ENCODE measurements at regions not wholly inside any gene's neighbourhood (a gene's known extent, or its start where the extent isn't known, plus 50 kb on each side); places are given as distances from the start of the nearest gene placed in this dataset.

DNA sequence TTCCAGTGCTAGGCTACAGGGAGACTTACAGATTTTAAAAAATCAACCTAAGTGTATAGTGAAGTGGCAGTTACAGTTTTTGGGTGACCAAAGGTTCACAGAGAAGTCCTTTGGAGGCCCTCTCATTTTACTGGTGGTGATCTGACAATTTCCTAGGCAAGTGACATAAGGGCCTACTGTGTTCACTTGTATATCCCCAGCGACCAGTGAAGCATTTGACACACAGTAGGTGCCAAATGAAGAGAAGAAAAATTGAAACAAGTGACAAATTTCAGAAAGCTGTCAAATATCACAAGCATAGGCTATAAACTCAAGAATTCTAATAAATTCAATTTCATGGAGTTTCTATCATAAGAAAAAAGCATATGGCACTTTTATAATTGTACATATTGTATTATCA lies 89.5 kb downstream of the RPL22L1 start:
- no peak for DNase-seq

DNA sequence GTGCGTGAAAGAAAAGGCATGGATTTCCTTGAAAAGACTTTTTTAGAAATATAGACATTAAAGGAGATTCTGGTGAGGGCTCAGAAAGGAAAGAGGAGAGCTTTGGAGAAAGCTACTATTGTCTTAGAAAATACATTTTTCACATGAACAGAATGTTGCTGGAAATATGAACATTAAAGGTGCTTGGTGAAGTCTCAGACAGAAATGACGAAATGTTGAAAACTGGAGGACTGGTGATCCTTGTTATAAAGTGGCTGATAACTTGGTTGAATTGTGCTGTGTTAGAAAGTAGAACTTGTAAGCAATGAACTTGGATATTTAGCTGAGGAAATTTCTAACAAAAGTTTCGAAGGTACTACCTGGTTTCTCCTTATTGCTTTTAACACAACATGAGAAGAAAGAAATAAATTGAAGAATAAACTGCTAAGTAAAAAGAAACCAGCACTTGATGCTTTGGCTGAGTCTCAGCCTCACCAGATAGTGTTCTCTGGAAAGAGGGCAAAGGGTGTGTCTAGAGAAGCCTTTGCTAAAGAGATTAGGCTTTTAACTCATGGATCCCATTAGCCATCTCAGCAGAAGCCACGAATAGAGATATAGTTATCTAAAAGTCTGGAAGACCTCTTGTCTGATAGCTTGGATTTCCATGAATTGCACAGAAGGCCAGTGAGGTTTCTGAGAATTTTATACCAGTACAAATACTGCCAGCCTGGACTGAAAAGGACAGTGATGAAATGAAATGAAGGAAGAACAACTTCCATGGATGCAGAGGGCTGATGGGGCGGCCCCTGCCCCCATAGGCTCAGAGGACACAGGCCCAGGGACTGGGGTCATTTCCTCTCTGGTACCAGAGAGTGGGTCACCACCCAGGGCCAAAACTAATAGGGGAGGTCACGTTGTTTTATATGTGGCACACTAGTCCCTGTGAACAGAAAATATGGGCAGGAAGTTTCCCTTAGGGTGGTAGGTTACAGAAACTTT lies 91.5 kb downstream of the RPL22L1 start:
- no peak for DNase-seq

DNA sequence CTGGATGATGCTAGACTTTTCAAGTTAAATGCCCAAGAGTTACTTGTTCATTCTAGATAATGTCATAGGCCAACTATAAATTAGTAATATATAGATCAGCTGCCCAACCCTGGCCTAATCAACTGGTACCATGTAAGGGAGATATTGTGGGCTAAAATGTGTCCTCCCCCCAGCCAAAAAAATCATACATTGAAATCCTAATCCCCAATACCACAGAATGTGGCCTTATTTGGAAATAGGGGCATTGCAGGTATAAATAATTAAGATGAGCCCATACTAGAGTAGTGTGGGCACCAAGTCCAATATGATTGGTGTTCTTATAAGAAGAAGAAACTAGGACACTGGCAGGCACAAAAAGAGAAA lies 92.5 kb downstream of the RPL22L1 start:
- no peak for DNase-seq

DNA sequence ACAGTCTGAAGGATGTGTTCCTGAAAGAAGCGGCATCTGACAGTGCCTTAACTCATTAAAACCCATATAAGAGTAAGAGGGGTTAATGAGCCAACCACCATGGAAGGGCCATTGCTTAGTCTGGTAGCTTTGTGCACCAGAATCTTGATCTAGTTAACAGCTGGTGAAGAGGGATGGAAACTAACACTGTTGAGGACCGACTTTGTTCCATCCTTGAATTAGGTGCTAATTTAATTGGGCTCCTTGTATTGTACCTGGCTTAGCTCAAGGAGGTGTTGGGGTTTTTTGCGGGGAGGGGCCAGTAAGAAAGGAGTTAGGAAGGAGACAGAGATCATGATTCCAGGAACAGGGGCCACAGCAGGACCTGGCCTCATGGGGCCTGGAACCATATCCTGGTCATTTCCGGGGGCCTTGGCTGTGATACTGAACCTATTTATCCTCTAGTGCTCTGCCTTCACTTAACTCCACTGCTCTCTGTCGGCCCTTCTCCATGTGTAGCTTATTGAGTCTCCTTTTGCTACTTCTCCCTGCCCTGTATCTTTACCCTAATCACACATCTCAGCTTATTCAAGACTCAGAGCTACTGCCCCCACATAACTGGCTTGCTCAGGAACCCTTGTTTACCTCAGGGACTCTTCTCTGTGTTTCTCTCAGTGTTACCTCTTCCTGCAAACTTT lies 93.0 kb downstream of the RPL22L1 start:
- DNase-seq = no peak

DNA sequence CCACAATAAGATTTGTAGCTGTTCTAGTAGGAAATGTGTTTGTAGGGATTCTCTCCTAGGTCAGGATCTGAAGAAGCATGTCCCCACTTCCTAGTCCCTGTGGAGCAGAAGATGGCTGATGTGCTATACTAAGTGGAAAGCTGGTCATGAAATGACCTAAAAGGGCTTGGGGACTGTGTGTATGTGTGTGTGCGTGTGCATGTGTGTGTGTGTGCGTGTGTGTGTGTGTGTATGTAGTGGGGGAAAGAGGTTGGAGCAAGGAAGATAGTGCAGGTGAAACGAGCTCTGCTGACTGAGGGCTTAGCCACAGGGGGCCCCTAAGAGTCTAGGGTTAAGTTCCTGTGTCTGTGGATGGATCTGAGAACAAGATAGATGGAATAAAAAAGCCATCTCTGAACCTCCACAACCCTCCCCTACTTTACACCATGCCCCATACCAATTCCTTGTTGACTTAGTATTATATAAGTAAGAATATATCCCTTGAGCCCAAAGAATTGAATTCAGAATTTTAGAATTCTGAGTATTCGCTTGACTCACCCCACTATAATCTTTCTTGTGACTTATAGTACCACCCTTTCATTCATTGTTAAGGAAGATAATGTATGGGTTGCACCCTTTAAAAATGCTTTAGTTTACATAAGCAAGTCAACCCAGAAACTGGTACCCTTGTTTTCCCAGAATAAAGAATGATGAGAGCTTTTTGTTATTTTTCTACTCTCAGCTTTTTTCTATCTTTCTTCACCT lies 96.1 kb downstream of the RPL22L1 start:
- DNase-seq = no peak

DNA sequence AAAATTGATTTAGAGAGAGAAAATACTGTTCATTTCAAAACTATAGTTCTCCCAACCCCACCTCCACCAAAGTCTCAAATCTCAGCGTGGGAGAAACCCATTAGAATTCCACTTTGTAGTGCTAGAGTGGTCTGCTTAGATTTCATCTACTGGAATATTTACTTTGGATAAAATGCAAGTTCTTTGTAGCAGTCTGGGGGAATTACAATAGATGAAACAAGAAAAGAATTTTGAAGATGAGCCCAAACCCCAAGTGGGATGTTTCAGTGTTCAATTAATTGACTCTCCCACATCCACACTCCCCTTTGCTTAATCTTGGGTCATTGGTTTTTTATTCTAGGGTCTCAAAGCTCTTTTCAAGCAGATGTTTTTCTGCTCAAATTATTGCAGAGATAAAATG lies 97.8 kb downstream of the RPL22L1 start:
- DNase-seq = no peak

DNA sequence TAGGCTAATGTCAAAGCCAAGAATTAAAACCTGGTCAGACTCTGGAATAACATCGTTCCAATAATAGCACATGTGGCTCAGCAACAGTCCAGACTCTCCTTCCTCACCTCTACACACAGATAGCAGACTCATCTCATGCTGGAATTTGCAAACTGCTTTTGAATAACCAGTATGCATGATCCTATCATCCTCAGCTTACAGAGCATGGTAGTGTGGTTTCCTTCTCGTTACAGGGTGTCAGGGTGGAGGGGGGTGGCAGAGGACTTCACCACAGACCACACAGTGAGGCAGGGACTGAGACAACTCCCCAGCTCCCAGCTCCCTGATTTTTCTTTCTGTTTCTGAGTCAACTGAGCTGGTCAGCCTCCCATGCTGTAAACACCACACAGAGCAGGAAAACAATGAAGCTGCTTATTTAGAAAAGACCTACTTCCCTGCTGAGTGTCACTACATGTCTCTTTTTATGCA lies 101.6 kb downstream of the RPL22L1 start:
- DNase-seq = no peak

DNA sequence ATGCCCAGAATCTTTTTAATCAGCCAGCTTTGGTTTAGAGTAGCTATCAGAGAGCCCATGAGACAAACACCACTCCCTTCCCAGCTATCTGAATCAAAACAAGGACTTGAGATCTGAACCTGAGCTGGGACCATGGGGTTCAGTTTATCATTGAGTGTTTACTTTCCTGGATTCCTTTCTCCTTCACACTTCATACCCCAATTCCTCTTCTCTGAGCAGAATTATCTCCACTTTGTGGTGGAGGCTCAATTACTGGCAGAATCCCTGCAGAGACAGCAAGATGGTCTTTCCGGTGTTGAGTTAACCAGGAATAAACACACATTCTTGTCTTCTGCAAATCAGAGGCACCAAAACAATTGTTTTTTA lies 102.4 kb downstream of the RPL22L1 start:
- DNase-seq = no peak

DNA sequence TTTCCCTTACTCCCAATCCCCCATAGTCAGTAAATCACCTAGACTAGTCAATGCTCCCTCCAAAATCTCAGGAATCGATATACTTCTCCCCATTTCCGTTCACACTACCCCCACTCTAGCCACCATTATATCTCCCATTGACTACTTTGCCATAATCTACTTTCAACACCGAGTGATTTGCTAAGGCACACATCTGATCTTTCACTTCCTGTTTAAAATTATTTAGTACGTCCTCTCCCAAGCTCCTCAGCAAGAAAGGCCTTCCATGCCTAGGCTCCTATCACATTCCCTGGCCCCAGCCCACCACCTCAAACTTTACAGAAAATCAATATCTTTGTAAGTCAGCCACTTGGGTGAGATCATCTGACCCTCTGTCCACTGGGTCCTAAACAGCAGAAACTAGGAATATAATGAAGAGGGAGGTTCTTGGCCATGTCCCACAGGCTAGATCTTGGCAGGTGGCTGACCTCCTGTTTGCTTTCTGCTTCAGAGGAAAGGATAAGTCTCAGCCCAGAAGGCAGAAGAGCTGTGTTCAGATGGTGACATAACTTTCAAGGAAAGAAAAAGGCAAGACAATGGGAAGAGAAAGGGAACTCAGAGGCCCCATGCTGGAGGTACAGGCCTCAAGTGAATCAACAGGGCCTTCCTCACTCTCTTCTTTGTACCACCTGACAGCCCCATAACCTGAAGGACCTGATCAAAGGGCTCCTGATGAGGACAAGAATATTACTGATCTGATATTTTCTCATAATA lies 103.0 kb downstream of the RPL22L1 start:
- no peak for DNase-seq

DNA sequence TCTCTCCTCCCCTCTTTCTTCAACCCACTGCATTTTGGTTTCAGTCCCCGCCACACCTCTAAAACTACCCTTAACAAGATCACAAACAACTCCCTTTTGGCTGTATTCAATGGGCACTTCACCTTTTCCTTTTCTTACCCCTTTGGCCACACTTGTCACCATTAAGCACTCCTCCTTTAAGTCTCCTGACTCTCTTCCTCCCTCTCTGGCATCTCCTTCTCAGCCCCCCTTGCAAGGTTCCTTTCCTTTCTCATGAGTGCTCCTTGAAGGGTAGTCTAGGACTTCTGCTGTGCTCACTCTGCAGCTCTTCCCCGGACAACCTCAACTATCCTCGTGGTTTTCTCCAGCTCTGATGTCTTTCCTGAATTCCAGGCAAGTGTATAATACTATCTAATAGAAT lies 103.7 kb downstream of the RPL22L1 start:
- no peak for DNase-seq

DNA sequence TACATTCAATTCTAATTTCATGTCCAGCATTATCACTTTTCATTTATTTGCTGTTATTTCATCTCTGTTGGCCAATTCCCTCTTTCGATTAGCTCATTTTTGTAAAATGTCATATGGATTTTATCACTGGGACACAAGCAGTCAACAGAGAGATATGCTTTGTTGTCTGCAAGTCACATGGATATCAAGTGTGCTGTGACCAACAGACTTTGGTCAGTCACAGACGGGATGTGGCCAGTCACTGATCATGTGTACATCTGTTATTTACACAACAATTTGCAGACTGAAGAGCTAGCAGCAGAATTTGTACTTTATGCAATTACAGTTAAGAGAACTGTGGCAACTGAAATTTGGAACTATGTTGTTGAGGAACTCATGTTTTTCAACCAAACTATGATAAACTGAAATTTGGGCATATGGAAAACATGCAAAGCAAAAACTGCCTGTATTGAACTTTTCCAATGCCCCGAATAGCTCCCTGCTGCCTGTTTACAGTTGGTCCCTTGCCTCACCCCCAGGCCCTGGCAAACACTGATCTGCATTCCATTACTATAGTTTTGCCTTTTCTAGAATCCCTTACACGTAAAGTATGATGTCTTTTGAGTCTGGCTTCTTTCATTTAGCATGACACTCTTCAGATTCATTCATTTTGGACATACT lies 104.4 kb downstream of the RPL22L1 start:
- DNase-seq = no peak

DNA sequence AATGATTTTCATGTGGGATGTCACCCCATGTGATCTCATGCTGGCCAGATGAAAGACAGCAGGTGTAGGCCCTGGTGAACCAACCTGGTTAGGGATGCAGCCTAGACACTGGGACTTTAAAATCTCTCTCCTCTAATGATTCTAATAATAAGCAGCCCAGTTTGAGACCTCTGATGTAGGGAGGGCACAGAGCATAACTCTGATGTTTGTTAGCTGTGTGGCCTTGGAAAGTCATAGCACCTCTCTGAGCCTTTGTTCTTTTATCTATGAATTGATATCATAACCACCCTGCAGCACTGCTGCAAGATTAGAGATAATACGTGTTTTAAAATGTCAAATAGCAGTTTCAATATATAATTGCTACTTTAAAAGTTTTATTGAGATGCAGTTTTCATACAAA lies 106.0 kb downstream of the RPL22L1 start:
- DNase-seq = no peak

DNA sequence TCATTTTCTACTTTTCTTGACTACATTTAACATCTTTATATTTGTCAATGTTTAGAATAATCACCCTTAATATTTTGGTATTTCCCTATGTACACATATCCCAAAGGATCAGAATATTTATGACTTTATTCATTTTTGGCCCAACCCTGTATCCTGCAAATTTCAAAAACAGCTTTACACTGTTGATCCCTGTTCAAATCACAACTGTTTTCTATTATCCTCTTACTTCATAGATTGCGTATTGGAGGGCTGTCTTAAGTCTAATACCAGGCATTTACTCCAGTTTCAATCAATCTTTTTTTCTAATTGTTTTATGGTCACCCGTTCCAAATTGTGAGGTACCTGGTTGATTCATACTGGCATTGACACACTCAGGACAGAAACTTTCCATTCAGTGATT lies 107.9 kb downstream of the RPL22L1 start:
- no peak for DNase-seq

DNA sequence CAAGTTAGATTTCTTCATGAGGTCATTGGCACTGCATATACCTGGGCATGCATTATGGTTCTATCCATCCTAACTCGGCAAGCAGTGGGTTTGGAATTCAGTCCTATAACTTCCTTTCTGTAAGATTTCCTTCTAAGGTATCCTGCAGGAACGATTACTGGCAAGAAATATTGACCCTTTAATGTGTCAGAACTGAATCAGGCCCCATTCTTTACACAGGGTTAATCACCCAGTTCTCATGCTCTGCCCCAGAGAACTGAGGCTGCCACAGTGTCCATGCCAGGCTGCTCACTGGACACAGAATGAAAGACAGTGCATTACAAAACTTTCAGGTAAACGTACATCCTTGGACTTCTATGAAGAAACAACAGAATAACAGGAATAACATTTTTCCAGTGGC lies 108.9 kb downstream of the RPL22L1 start:
- no peak for DNase-seq

DNA sequence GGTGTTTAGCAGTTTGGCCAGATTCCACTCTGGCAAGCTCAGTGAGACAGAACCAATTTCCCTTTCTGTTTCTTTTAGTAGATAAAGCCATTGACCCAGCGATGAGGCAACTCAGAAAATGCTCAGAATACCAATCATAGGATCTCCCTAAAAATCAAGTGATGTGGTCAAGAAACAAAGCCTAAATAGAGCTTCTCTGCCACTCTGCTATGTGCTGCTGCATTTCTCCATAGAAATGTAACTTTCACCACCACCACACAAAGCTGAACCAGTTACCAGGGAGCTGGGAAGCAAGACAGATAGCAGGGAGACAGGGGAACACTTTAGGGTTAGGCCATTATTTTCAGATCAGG lies 109.8 kb downstream of the RPL22L1 start:
- DNase-seq = no peak

DNA sequence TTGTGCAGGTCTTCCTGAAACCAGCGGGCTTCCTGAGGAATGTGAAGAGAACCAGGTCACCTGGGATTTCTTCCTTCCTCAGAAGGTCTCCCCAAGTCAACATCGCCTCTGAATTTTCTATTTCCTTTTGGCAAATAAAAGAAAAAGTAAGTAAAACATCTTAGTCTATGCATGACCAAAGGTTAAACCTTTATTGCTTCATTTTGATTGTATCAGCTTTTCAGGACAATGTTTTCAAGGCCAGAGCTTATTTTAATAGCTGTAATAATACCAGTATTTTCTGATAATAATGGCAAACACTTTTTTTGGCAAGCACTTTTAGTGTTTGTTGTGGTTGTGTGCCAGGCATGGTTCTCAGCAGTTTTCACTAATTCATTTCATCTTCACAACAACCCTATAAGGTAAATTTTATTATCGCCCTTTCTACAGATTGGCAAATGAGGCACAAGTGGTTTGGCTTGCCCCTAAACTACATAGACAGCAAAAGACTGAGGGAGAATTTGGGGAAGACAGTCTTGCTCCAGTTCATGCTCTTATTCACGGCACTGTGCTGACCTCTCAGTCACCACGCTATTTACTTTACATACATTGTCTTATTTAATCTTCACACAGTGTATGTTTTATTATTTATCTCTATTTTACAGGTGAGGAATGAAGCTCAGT lies 110.4 kb downstream of the RPL22L1 start:
- DNase-seq = no peak

DNA sequence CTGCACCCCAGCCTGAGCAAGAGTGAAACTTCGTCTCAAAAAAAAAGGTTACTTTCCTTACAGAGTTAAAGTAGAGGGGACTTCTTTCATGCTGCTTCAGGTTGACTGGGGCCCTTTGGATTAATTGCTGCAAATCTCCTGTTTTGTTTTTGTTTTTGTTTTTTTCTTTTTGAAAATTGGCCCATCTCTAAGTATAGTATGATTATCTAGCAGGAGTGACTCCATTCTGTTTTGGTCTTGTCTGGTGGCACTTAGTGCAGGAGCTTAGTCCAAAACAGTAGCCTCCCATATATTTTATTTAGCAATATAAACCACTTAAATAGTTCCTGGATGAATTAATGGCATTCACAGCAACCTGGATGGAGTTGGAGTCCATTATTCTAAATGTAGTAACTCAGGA lies 113.0 kb downstream of the RPL22L1 start:
- DNase-seq = no peak

DNA sequence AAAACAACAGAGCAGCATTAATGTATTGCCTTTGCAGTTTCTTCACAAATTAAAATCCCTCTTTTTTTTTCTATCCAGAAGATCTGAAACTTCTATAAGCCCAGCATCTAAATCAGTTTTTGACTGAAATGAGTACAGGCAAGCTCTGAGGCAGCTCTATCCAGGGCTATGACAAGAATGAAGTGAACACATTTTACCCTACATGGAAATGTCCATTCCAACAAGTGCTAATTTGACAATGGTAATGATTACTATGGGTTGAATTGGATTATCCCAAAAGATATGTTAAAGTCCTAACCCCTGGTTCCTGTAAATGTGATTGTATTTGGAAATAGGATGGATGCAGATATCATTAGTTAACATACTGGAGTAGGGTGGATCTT lies 115.7 kb downstream of the RPL22L1 start:
- no peak for DNase-seq

DNA sequence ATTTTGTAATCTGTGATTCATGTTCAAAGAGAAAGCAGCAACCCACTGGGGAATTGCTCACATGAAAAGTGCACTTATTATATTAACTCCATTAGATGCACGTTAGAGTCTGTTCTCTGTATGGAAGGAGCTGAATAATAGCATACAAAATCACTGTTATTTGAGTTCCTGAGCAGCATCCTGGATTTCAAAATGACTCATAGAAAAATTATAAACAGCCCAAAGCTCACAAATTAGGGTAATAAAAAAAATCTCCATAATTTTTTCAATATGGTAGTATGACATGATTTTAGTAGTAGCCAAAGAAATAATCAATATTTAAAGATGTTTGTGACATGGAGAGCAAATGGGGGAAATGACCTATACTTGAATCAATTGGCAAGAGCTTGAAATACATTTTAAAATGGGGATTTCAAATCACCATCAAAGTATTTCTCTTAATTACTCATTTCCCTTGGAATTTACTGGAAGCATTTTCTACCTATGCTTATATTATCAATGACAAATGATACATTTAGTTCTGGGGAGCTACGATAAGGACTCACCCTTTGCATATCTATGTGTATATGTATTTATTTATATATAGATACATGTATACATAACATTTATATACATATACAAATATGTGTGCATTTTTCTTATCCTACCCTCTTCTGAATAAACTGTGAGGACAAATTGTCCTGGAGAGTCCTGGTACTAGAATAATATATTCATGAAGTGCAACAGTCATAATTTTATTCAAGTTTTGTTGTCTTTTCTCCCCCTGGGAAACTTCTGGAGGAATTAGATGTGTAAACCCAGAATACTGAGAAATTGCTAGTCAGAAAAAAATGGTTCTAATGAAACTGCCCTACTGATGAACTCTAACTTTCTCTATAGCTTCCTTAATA lies 116.3 kb downstream of the RPL22L1 start:
- DNase-seq = no peak

DNA sequence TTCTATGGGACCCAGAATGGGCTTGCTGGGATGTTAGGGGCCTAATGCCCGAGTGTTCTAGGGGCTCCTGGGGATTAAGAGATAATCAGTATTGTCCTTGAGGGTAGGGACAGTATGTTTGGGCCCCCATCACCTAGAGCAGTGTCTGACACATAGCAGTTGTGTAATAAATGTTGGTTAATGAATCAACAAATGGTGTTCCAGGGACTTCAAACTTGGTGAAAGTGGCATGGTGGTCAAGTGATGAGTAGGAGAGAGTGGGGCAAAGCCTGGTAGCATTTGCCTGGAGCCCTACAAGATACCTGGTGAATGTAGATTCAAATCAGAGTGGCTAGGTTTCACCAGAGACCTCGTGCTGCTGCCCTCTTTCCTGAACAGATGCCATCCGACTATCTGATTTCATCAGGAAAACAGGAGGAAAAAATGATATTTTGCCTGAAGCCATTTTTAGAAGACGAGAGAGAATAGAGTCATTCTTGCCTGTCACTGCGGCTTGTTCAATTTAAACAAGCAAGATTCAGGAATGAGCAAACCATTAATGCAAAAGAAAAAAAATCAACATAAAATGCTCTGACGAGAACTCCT lies 117.3 kb downstream of the RPL22L1 start:
- DNase-seq = no peak
